HepG2 (cell line): ENCODE measurements at regions not wholly inside any gene's neighbourhood (a gene's known extent, or its start where the extent isn't known, plus 50 kb on each side); places are given as distances from the start of the nearest gene placed in this dataset.
A peak's percentile ranks its signal among the peaks of the same experiment; 100 is the strongest.

Experiments used
- AHR ChIP-seq: IDR thresholded peaks from 2 replicates; pipeline ENCODE4 v1.6.1; 2018; ENCODE audit warnings: missing genetic modification reagents, missing compliant biosample characterization
- ARNT2 ChIP-seq: sonication (generic); formaldehyde crosslinking; IDR thresholded peaks from 2 replicates; pipeline ENCODE4 v1.8.0; 2022; ENCODE audit warnings: mild to moderate bottlenecking, low read depth, missing genetic modification reagents, moderate library complexity
- CENPX ChIP-seq: sonication (generic); formaldehyde crosslinking; IDR thresholded peaks from 2 replicates; pipeline ENCODE4 v1.9.0; 2021; ENCODE audit warnings: mild to moderate bottlenecking, missing genetic modification reagents, moderate library complexity
- CTCF ChIP-seq: sonication (generic); formaldehyde crosslinking; IDR thresholded peaks from 2 replicates; pipeline ENCODE4 v1.5.0; 2020; ENCODE audit warnings: mild to moderate bottlenecking, missing genetic modification reagents, moderate library complexity
- EED ChIP-seq: sonication (generic); formaldehyde crosslinking; IDR thresholded peaks from 2 replicates; pipeline ENCODE4 v1.5.0; 2020; ENCODE audit warnings: mild to moderate bottlenecking, missing genetic modification reagents
- ELF3 ChIP-seq: IDR thresholded peaks from 2 replicates; pipeline ENCODE4 v1.6.1; 2016; ENCODE audit warnings: missing genetic modification reagents, missing compliant biosample characterization
- EZH2 ChIP-seq: conservative IDR thresholded peaks from 2 replicates; pipeline ENCODE4 v1.6.1; 2012; ENCODE audit warnings: mild to moderate bottlenecking, low read depth, low read length, moderate library complexity
- GLI4 ChIP-seq: sonication (generic); formaldehyde crosslinking; IDR thresholded peaks from 2 replicates; pipeline ENCODE4 v1.5.1; 2020; ENCODE audit warnings: missing genetic modification reagents, mild to moderate bottlenecking, moderate library complexity, borderline replicate concordance
- GTF2F1 ChIP-seq: fragments of 150-350 bp; IDR thresholded peaks from 2 replicates; pipeline ENCODE4 v1.6.1; 2014; ENCODE audit warnings: low read length
- HBP1 ChIP-seq: IDR thresholded peaks from 2 replicates; pipeline ENCODE4 v1.6.1; 2016; ENCODE audit warnings: low read depth, control low read depth
- KDM2A ChIP-seq: sonication (generic); formaldehyde crosslinking; IDR thresholded peaks from 2 replicates; pipeline ENCODE4 v1.4.0; 2020; ENCODE audit warnings: low read depth, missing genetic modification reagents, borderline replicate concordance
- KDM3A ChIP-seq: IDR thresholded peaks from 2 replicates; pipeline ENCODE4 v1.6.1; 2018; ENCODE audit warnings: low read depth, missing compliant biosample characterization
- KLF15 ChIP-seq: sonication (generic); formaldehyde crosslinking; IDR thresholded peaks from 2 replicates; pipeline ENCODE4 v1.8.1; 2023; ENCODE audit warnings: borderline replicate concordance, mild to moderate bottlenecking, inconsistent platforms, missing genetic modification reagents, mixed read lengths
- LCORL ChIP-seq, 2 experiments: fragments of 450-650 bp in 1 of 2; sonication (generic) in 1 of 2; formaldehyde crosslinking in 1 of 2; IDR thresholded peaks; 2 replicates each; pipeline versions ENCODE4 v1.5.0 to v1.6.1; 2017 to 2020; ENCODE audit warnings: antibody characterized with exemption in 1 of 2, missing genetic modification reagents in 1 of 2
- MTF2 ChIP-seq: sonication (generic); formaldehyde crosslinking; IDR thresholded peaks from 2 replicates; pipeline ENCODE4 v1.5.0; 2020; ENCODE audit warnings: missing genetic modification reagents, borderline replicate concordance
- MYPOP ChIP-seq: sonication (generic); formaldehyde crosslinking; IDR thresholded peaks from 2 replicates; pipeline ENCODE4 v1.8.1; 2023; ENCODE audit warnings: mild to moderate bottlenecking, moderate library complexity, missing genetic modification reagents
- NFKBIZ ChIP-seq: IDR thresholded peaks from 2 replicates; pipeline ENCODE4 v1.6.1; 2018; ENCODE audit warnings: missing genetic modification reagents, missing compliant biosample characterization
- NFYB ChIP-seq: sonication (generic); formaldehyde crosslinking; IDR thresholded peaks from 2 replicates; pipeline ENCODE4 v1.4.0; 2020; ENCODE audit warnings: missing genetic modification reagents
- NFYC ChIP-seq: IDR thresholded peaks from 2 replicates; pipeline ENCODE4 v1.6.1; 2016; ENCODE audit warnings: missing genetic modification reagents, missing compliant biosample characterization
- RAD21 ChIP-seq: fragments of 450-650 bp; formaldehyde crosslinking; IDR thresholded peaks from 2 replicates; pipeline ENCODE4 v1.5.0; 2020; ENCODE audit warnings: mild to moderate bottlenecking
- SMC3 ChIP-seq: IDR thresholded peaks from 2 replicates; pipeline ENCODE4 v1.6.1; 2011; ENCODE audit warnings: low read length, improper control_type of control experiment
- STAG1 ChIP-seq: sonication (generic); formaldehyde crosslinking; IDR thresholded peaks from 2 replicates; pipeline ENCODE4 v1.4.0; 2020; ENCODE audit warnings: missing genetic modification reagents
- XRCC5 ChIP-seq: fragments of 200-400 bp; formaldehyde crosslinking; optimal IDR thresholded peaks from 2 replicates; pipeline ENCODE3; 2017; ENCODE audit warnings: mild to moderate bottlenecking, low read length
- ZNF264 ChIP-seq: sonication (generic); formaldehyde crosslinking; IDR thresholded peaks from 2 replicates; pipeline ENCODE4 v1.4.0; 2020; ENCODE audit warnings: missing genetic modification reagents
- ZNF501 ChIP-seq: sonication (generic); formaldehyde crosslinking; IDR thresholded peaks from 2 replicates; pipeline ENCODE4 v1.5.1; 2020; ENCODE audit warnings: mild to moderate bottlenecking, moderate library complexity, missing genetic modification reagents
- ZNF777 ChIP-seq: sonication (generic); formaldehyde crosslinking; IDR thresholded peaks from 2 replicates; pipeline ENCODE4 v1.4.0; 2020; ENCODE audit warnings: missing genetic modification reagents
- ZSCAN31 ChIP-seq: sonication (generic); formaldehyde crosslinking; IDR thresholded peaks from 2 replicates; pipeline ENCODE4 v1.5.0; 2020; ENCODE audit warnings: low read depth, mild to moderate bottlenecking, missing genetic modification reagents

GRCh38 chr5:50962934-50963872, 296.8 kb downstream of the PARP8 start (continued):
- TF ChIP-seq MYPOP (CRISPR knock-in tag) (0 out of 2 replicates have a peak, but pooled peaks have one; percentile 29), SMC3 (peak; percentile 43), LCORL (IDR thresholded peaks at IDR 0.05) (peak; percentile 70; the same call in 1 of the 2 replicates), LCORL (CRISPR knock-in tag; IDR thresholded peaks at IDR 0.05) (no peak), NFKBIZ (CRISPR knock-in tag) (no peak), ZNF264 (no peak), ZSCAN31 (CRISPR knock-in tag) (no peak), KDM2A (CRISPR knock-in tag) (peak; percentile 55; the same call in 1 of the 2 replicates), KLF15 (no peak), EZH2 (0 out of 2 replicates have a peak, but pooled peaks have one; percentile 60), GTF2F1 (no peak), EED (CRISPR knock-in tag) (no peak), XRCC5 (peak; percentile 45), CTCF (CRISPR knock-in tag) (peak; percentile 94), AHR (CRISPR knock-in tag) (no peak), NFYB (CRISPR knock-in tag) (peak; percentile 63), ZNF777 (CRISPR knock-in tag) (no peak), NFYC (peak; percentile 47; the same call in 1 of the 2 replicates), ZNF501 (CRISPR knock-in tag) (peak; percentile 49; the same call in 1 of the 2 replicates), HBP1 (CRISPR knock-in tag) (no peak), ARNT2 (CRISPR knock-in tag) (no peak), RAD21 (CRISPR knock-in tag) (peak; percentile 79), CENPX (CRISPR knock-in tag) (no peak), GLI4 (no peak), STAG1 (CRISPR knock-in tag) (peak; percentile 93), ELF3 (CRISPR knock-in tag) (no peak), MTF2 (CRISPR knock-in tag) (peak; percentile 32; the same call in 1 of the 2 replicates), KDM3A (CRISPR knock-in tag) (no peak)
